SK-N-SH (cell line): ENCODE measurements at regions not wholly inside any gene's neighbourhood (a gene's known extent, or its start where the extent isn't known, plus 50 kb on each side); places are given as distances from the start of the nearest gene placed in this dataset.

Experiments
- CTCF ChIA-PET: fragments of 300-600, 350-600 bp; formaldehyde crosslinking; extraction: SDS; loops from one replicate; lab custom pipeline; 2021; lab: Yijun Ruan, JAX
- POLR2A ChIA-PET: fragments of 350-600 bp; sonication (Branson Sonifier 250); formaldehyde crosslinking; extraction: SDS; loops from one replicate; lab custom pipeline; 2020; ENCODE audit warnings: antibody characterized with exemption, inconsistent platforms; lab: Yijun Ruan, JAX
- DNase-seq: peaks from one replicate; pipeline ENCODE4 v3.0.0; 2012
- H2AFZ ChIP-seq: fragments of 200-600 bp; sonication (generic); 2 replicates; pipeline ENCODE4 v1.8.1; 2016; ENCODE audit warnings: antibody characterized with exemption, mild to moderate bottlenecking, low read depth
- H3F3A ChIP-seq: fragments of 200-600 bp; sonication (generic); replicated peaks from 2 replicates; pipeline ENCODE3; 2016; ENCODE audit warnings: antibody characterized with exemption, mild to moderate bottlenecking; ENCODE audit not compliant: insufficient read depth
- H3K27ac ChIP-seq, 2 experiments: fragments of 200-500 bp in 1 of 2; fragments of 200-600 bp in 1 of 2; sonication (Bioruptor generic) in 1 of 2; sonication (generic), shearing (Covaris generic) in 1 of 2; 2 replicates each; pipeline versions ENCODE4 v1.5.1 to v1.6.1; 2014 to 2016; ENCODE audit warnings: low read depth in 2 of 2, inconsistent platforms in 1 of 2, low read length in 1 of 2, mild to moderate bottlenecking in 1 of 2, mixed read lengths in 1 of 2
- H3K27me3 ChIP-seq: fragments of 200-600 bp; sonication (generic), shearing (Covaris generic); 2 replicates; pipeline ENCODE4 v1.6.1; 2016; ENCODE audit warnings: mixed run types; ENCODE audit not compliant: insufficient read depth
- H3K36me3 ChIP-seq, 2 experiments: fragments of 200-500 bp in 1 of 2; fragments of 200-600 bp in 1 of 2; sonication (Bioruptor generic) in 1 of 2; sonication (generic) in 1 of 2; replicated peaks in 1 of 2; 2 replicates each; pipeline versions ENCODE3 to v1.5.1; 2014 to 2016; ENCODE audit warnings: low read length in 1 of 2, mild to moderate bottlenecking in 1 of 2; ENCODE audit not compliant: insufficient read depth in 2 of 2, control insufficient read depth in 1 of 2
- H3K4me1 ChIP-seq, 2 experiments: fragments of 200-500 bp in 1 of 2; fragments of 200-600 bp in 1 of 2; sonication (Bioruptor generic) in 1 of 2; sonication (generic), shearing (Covaris generic) in 1 of 2; 2 replicates each; pipeline versions ENCODE4 v1.5.1 to v1.6.1; 2014 to 2016; ENCODE audit warnings: low read depth in 1 of 2, low read length in 1 of 2, mixed run types in 1 of 2; ENCODE audit not compliant: insufficient read depth in 2 of 2, control insufficient read depth in 1 of 2
- H3K4me2 ChIP-seq: fragments of 200-600 bp; sonication (generic), shearing (Covaris generic); 2 replicates; pipeline ENCODE4 v1.6.1; 2017; ENCODE audit warnings: mixed run types
- H3K4me3 ChIP-seq, 2 experiments: fragments of 200-500 bp in 1 of 2; fragments of 200-600 bp in 1 of 2; sonication (Bioruptor generic) in 1 of 2; sonication (generic), shearing (Covaris generic) in 1 of 2; 2 replicates each; pipeline versions ENCODE4 v1.5.1 to v1.8.1; 2014 to 2016; ENCODE audit warnings: low read depth in 2 of 2, inconsistent platforms in 1 of 2, low read length in 1 of 2, mild to moderate bottlenecking in 1 of 2, mixed read lengths in 1 of 2, moderate library complexity in 1 of 2
- H3K79me2 ChIP-seq: fragments of 200-600 bp; sonication (generic); 2 replicates; pipeline ENCODE4 v1.8.1; 2017; ENCODE audit warnings: mild to moderate bottlenecking; ENCODE audit not compliant: insufficient read depth
- H3K9ac ChIP-seq: fragments of 200-600 bp; sonication (generic); 2 replicates; pipeline ENCODE4 v1.6.1; 2017; ENCODE audit warnings: mixed run types
- H3K9me2 ChIP-seq: fragments of 200-600 bp; sonication (generic); 2 replicates; pipeline ENCODE4 v1.6.1; 2017; ENCODE audit warnings: mixed run types
- H3K9me3 ChIP-seq: fragments of 200-600 bp; sonication (generic); 2 replicates; pipeline ENCODE4 v1.6.1; 2017; ENCODE audit warnings: mixed run types, mild to moderate bottlenecking, moderate library complexity
- H4K20me1 ChIP-seq: fragments of 200-600 bp; sonication (generic); 2 replicates; pipeline ENCODE4 v1.6.1; 2017; ENCODE audit warnings: mild to moderate bottlenecking, mixed run types; ENCODE audit not compliant: insufficient read depth
- CHD2 ChIP-seq: fragments of 150-350 bp; IDR thresholded peaks from 2 replicates; pipeline ENCODE4 v1.6.1; 2018; ENCODE audit warnings: low read length; ENCODE audit not compliant: partially characterized antibody
- EP300 ChIP-seq, 2 experiments: IDR thresholded peaks; 2 replicates each; pipeline versions ENCODE4 v1.4.0 to v1.6.1; 2012; ENCODE audit warnings: borderline replicate concordance in 1 of 2, low read depth in 1 of 2, low read length in 1 of 2
- EZH2phosphoT487 ChIP-seq: fragments of 200-600 bp; sonication (generic); IDR thresholded peaks from 2 replicates; pipeline ENCODE4 v1.6.1; 2017; ENCODE audit warnings: low read depth, mixed run types, mild to moderate bottlenecking, antibody characterized with exemption, moderate library complexity, borderline replicate concordance
- FOXJ3 ChIP-seq: sonication (generic); formaldehyde crosslinking; IDR thresholded peaks from 2 replicates; pipeline ENCODE4 v1.5.1; 2020; ENCODE audit warnings: mild to moderate bottlenecking, missing genetic modification reagents
- GABPA ChIP-seq: IDR thresholded peaks from 2 replicates; pipeline ENCODE4 v1.4.0; 2012; ENCODE audit warnings: low read depth, mild to moderate bottlenecking
- GATA2 ChIP-seq: sonication (generic); formaldehyde crosslinking; IDR thresholded peaks from 2 replicates; pipeline ENCODE4 v1.5.0; 2020; ENCODE audit warnings: mild to moderate bottlenecking, missing genetic modification reagents
- MEF2A ChIP-seq: IDR thresholded peaks from 2 replicates; pipeline ENCODE4 v1.4.0; 2012; ENCODE audit warnings: low read depth, borderline replicate concordance
- MXI1 ChIP-seq: IDR thresholded peaks from 2 replicates; pipeline ENCODE4 v1.6.1; 2012; ENCODE audit warnings: mild to moderate bottlenecking, low read depth, low read length, improper control_type of control experiment
- NFIC ChIP-seq: IDR thresholded peaks from 2 replicates; pipeline ENCODE4 v1.4.0; 2012; ENCODE audit warnings: borderline replicate concordance
- NRF1 ChIP-seq: IDR thresholded peaks from 2 replicates; pipeline ENCODE4 v1.6.1; 2012; ENCODE audit warnings: low read depth, mild to moderate bottlenecking, low read length
- POLR2AphosphoS5 ChIP-seq: IDR thresholded peaks from 2 replicates; pipeline ENCODE4 v1.6.1; 2012; ENCODE audit warnings: low read depth, low read length
- RAD21 ChIP-seq: IDR thresholded peaks from 2 replicates; pipeline ENCODE4 v1.6.1; 2012; ENCODE audit warnings: mild to moderate bottlenecking, low read length
- RCOR1 ChIP-seq: fragments of 150-350 bp; IDR thresholded peaks from 2 replicates; pipeline ENCODE4 v1.6.1; 2017; ENCODE audit warnings: antibody characterized with exemption, low read length
- RXRA ChIP-seq: IDR thresholded peaks from 2 replicates; pipeline ENCODE4 v1.4.0; 2012; ENCODE audit warnings: low read depth, mild to moderate bottlenecking, borderline replicate concordance
- SMC3 ChIP-seq: IDR thresholded peaks from 2 replicates; pipeline ENCODE4 v1.6.1; 2012; ENCODE audit warnings: low read depth, low read length, improper control_type of control experiment
- TEAD4 ChIP-seq: IDR thresholded peaks from 2 replicates; pipeline ENCODE4 v1.4.0; 2012; ENCODE audit warnings: mild to moderate bottlenecking, borderline replicate concordance; ENCODE audit not compliant: insufficient read depth
- WGBS: methylation state at CpG from one replicate; pipeline ENCODE4 v1.1.6; 2017; ENCODE audit warnings: low lambda C conversion rate; 5-methylcytosine and 5-hydroxymethylcytosine counted together
- TF ChIP-seq, protein P1 (sequence below): IDR thresholded peaks from 2 replicates; pipeline ENCODE4 v1.4.0; 2012; ENCODE audit warnings: low read depth
- TF ChIP-seq, protein P2 (sequence below): fragments of 150-350 bp; IDR thresholded peaks from 2 replicates; pipeline ENCODE4 v1.6.1; 2016; ENCODE audit warnings: mild to moderate bottlenecking, low read depth, low read length
- TF ChIP-seq, protein P3 (sequence below): IDR thresholded peaks from 2 replicates; pipeline ENCODE4 v1.4.0; 2012; ENCODE audit warnings: low read depth, borderline replicate concordance
- TF ChIP-seq, protein P4 (sequence below): fragments of 150-350 bp; IDR thresholded peaks from 2 replicates; pipeline ENCODE4 v1.6.1; 2017; ENCODE audit warnings: antibody characterized with exemption, low read length, low read depth, borderline replicate concordance

DNA sequence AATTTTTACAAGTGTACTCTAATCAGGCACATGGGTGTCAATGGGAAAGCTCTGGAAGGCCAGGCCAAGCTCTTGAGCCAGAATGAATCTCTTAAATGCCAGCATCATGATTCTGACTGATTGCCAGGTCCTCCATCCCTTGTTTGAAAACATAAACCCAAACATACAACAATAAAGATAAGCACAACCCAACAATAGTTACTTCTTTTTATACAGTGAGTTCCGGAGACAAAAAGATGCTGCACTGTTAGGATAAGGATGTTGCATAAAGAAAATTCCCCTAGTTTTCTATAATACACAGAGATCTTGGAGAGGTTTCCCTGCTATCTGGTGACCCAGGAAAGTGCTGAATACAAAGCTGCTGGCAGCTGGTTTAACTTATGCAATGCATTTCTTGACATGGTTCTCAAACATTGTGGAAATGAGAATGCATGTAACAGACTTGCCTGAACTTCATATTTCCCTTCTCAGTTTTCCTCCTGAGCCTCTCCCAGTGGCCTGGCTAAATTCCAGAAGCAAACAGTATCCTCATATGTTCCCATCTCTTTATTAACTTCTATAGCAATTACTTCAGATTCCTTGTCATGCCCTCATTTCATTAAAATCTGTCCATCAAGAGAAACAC lies 180.1 kb upstream of the PRICKLE2 start:
- ChIA-PET CTCF (interaction anchor here (0.9 to 2.5 kb wide), 8 partner anchors 13 to 382 kb away, joined by 3 to 8 read pairs (median 3); partner anchors contain the start of gene PSMD6), POLR2A (no interaction called here)
- Histone ChIP-seq H3K79me2 (no peaks in the 10 kb centered on the region), H3K27me3 (no peaks in the 10 kb centered on the region), H3K4me3 (no peak overlapping the region), H3K9me2 (no peaks in the 10 kb centered on the region), H3K27ac (no peak overlapping the region), H2AFZ (no peak overlapping the region), H3K36me3 (no peaks in the 10 kb centered on the region), H3F3A (no peaks in the 10 kb centered on the region), H4K20me1 (no peaks in the 10 kb centered on the region), H3K4me2 (no peak overlapping the region), H3K4me1 (no peaks in the 10 kb centered on the region; a peak in 1 of 4 replicates), H3K9ac (no peak overlapping the region), H3K9me3 (no peaks in the 10 kb centered on the region)
- TF ChIP-seq FOXJ3 (CRISPR knock-in tag) (no peak), GABPA (no peak), CHD2 (no peak), TEAD4 (no peak), RXRA (no peak), NFIC (no peak), EZH2phosphoT487 (no peak), POLR2AphosphoS5 (no peak), RCOR1 (no peak), RAD21 (no peak), GATA2 (CRISPR knock-in tag) (no peak), SMC3 (no peak), MXI1 (no peak), NRF1 (no peak)
- TF ChIP-seq, protein P1, sequence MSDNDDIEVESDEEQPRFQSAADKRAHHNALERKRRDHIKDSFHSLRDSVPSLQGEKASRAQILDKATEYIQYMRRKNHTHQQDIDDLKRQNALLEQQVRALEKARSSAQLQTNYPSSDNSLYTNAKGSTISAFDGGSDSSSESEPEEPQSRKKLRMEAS, result no peak
- TF ChIP-seq, protein P2, sequence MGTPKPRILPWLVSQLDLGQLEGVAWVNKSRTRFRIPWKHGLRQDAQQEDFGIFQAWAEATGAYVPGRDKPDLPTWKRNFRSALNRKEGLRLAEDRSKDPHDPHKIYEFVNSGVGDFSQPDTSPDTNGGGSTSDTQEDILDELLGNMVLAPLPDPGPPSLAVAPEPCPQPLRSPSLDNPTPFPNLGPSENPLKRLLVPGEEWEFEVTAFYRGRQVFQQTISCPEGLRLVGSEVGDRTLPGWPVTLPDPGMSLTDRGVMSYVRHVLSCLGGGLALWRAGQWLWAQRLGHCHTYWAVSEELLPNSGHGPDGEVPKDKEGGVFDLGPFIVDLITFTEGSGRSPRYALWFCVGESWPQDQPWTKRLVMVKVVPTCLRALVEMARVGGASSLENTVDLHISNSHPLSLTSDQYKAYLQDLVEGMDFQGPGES, result no peak
- TF ChIP-seq, protein P3, sequence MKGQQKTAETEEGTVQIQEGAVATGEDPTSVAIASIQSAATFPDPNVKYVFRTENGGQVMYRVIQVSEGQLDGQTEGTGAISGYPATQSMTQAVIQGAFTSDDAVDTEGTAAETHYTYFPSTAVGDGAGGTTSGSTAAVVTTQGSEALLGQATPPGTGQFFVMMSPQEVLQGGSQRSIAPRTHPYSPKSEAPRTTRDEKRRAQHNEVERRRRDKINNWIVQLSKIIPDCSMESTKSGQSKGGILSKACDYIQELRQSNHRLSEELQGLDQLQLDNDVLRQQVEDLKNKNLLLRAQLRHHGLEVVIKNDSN, result no peak
- DNase-seq, result no peak
- WGBS, result 92% methylated on average over 1 of the region's 1 CpG

DNA sequence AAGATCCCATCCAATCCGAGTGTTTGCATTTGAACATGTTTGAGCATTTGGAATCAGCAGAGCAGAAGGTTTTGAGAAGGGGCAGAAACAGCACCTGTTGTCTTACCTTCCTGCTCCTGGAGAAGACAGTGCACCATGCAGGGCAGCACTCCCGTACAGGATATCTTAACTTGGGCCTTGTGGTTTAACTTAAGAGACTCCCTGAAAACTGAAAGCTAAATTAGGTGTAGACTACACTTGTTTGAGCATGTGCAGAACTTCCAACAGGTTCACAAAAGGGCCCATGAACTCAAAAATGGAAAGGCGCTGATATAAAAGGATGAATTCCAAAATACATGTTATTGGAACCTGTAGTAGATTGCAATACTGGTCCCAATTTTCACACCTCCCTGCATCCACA lies 175.4 kb upstream of the PRICKLE2 start:
- H3F3A ChIP-seq, result no peaks in the 10 kb centered on the region
- no peaks in the 10 kb centered on the region for H3K27me3 ChIP-seq
- H3K9me2 ChIP-seq, result no peaks in the 10 kb centered on the region
- no peak overlapping the region for H3K27ac ChIP-seq
- no peak overlapping the region for H3K4me2 ChIP-seq
- no peaks in the 10 kb centered on the region for H3K9me3 ChIP-seq
- POLR2A ChIA-PET, result no interaction called here
- H3K4me3 ChIP-seq, result no peak overlapping the region
- no peak overlapping the region for H2AFZ ChIP-seq
- TF ChIP-seq NRF1, result no peak
- no peak for TF ChIP-seq GATA2 (CRISPR knock-in tag)
- no peak for TF ChIP-seq MEF2A
- TF ChIP-seq, protein P4, sequence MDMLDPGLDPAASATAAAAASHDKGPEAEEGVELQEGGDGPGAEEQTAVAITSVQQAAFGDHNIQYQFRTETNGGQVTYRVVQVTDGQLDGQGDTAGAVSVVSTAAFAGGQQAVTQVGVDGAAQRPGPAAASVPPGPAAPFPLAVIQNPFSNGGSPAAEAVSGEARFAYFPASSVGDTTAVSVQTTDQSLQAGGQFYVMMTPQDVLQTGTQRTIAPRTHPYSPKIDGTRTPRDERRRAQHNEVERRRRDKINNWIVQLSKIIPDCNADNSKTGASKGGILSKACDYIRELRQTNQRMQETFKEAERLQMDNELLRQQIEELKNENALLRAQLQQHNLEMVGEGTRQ, result no peak
- TF ChIP-seq EP300 (IDR thresholded peaks at IDR 0.05; ENCODE audit: borderline replicate concordance in 1 of 2, low read depth in 1 of 2, low read length in 1 of 2), result no peak
- TF ChIP-seq, protein P1, result no peak
- TF ChIP-seq, protein P3, result no peak
- TF ChIP-seq, protein P2, result no peak
- peaks cover 0 to 8% of the 10 kb centered on the region in 2 experiments; a peak in 3 of 4 replicates for H3K4me1 ChIP-seq
- DNase-seq, result no peak
- no peaks in the 10 kb centered on the region for H3K79me2 ChIP-seq
- CTCF ChIA-PET, result interaction anchor here (0.9 to 4.4 kb wide), 9 partner anchors 12 to 1048 kb away, joined by 3 to 54 read pairs (median 3); partner anchors contain the start of genes PRICKLE2 and PSMD6
- H4K20me1 ChIP-seq, result no peaks in the 10 kb centered on the region
- no peaks in the 10 kb centered on the region for H3K36me3 ChIP-seq
- 77% methylated on average over 3 of the region's 3 CpGs for WGBS
- H3K9ac ChIP-seq, result no peak overlapping the region
